H1 (cell line): ENCODE measurements at regions not wholly inside any gene's neighbourhood (a gene's known extent, or its start where the extent isn't known, plus 50 kb on each side); places are given as distances from the start of the nearest gene placed in this dataset.

Experiments used
- CHD1 ChIP-seq: IDR thresholded peaks from 2 replicates; pipeline ENCODE4 v1.6.1; 2012; ENCODE audit warnings: low read depth, low read length, improper control_type of control experiment
- POLR2AphosphoS5 ChIP-seq: IDR thresholded peaks from 2 replicates; pipeline ENCODE4 v1.6.1; 2011; ENCODE audit warnings: low read depth, low read length
- SIRT6 ChIP-seq: IDR thresholded peaks from one replicate; pipeline ENCODE4 v1.7.1; 2012; ENCODE audit warnings: low read length, inconsistent platforms

GRCh38 chr6:26233649-26234420 is 131.2 kb upstream of the BTN3A2 start (continued):
- peak; percentile 50; the same call in 1 of the 2 replicates for TF ChIP-seq CHD1
- TF ChIP-seq POLR2AphosphoS5, result peak; percentile 98
- peak; percentile 92 for TF ChIP-seq SIRT6
